ENCODE measurements at regions not wholly inside any gene's neighbourhood (a gene's known extent, or its start where the extent isn't known, plus 50 kb on each side); places are given as distances from the start of the nearest gene placed in this dataset.
"Not testable (repeated sequence)": the region's sequence is repeated elsewhere in the genome, so short reads cannot be mapped to it uniquely, and the experiment has no call there.

DNA sequence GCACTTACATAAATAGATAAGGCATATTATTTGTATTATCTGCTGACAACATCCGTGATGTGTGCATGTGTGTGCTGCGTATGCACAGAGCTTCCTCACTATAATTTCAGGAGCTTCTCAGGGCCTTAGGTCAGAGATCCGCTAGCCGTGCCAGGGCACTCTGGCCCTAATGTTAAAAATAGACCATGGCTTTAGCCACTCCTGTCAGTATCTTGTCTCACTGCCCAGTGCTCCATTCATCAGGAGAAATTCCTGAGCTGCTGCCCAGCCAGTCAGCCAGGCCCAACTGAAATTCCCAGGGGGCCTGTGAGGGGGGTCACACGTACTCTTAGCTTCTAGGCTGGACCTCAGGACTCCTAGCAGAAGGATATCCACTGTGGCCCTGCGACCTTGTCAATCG is 70.0 kb upstream of the ABHD2 start:
- H3K36me3 ChIP-seq = no peaks in the 10 kb centered on the region
- no peak for DNase-seq (ENCODE audit: extremely low spot score in 2 of 2)
- intact Hi-C loops (cut with DNase I) = loop anchor here (5.0 kb wide), 2 partner anchors 74 to 106 kb away; partner anchors contain the start of gene MFGE8

DNA sequence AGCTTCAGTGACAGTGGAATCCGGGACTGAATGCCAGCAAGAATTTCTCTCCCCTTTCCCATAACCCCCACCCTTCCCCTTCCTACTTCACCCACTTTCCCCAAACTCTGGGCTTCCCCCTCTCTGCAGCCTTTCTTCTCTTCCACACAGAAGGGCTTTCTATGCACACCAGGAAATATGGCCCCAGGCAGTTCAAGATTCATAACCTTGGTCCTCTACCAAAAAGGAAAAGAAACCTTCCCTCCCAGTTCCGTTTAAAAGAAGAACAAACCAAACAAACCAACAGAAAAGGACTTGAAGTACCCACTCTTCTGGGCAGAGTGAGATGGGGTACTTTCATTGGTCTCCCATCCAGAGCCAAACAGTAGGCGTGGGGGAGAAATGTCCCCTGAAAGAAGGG is 68.8 kb upstream of the ABHD2 start:
- peak overlapping the region; percentile 78 for H3K27ac ChIP-seq
- no peak for TF ChIP-seq POLR2AphosphoS5 (IDR thresholded peaks at IDR 0.05; ENCODE audit: insufficient read depth in 1 of 2, low read depth in 1 of 2)
- TF ChIP-seq, protein P1, sequence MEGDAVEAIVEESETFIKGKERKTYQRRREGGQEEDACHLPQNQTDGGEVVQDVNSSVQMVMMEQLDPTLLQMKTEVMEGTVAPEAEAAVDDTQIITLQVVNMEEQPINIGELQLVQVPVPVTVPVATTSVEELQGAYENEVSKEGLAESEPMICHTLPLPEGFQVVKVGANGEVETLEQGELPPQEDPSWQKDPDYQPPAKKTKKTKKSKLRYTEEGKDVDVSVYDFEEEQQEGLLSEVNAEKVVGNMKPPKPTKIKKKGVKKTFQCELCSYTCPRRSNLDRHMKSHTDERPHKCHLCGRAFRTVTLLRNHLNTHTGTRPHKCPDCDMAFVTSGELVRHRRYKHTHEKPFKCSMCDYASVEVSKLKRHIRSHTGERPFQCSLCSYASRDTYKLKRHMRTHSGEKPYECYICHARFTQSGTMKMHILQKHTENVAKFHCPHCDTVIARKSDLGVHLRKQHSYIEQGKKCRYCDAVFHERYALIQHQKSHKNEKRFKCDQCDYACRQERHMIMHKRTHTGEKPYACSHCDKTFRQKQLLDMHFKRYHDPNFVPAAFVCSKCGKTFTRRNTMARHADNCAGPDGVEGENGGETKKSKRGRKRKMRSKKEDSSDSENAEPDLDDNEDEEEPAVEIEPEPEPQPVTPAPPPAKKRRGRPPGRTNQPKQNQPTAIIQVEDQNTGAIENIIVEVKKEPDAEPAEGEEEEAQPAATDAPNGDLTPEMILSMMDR (IDR thresholded peaks at IDR 0.05) = no peak
- H3K9me3 ChIP-seq = no peaks in the 10 kb centered on the region
- DNase-seq (ENCODE audit: extremely low spot score in 2 of 2) = no peak
- intact Hi-C loops (cut with DNase I) = loop anchor here (5.0 kb wide), 2 partner anchors 73 to 107 kb away; partner anchors contain the start of gene MFGE8
- H3K27me3 ChIP-seq = no peaks in the 10 kb centered on the region
- peaks cover 48% of the 10 kb centered on the region for H3K4me1 ChIP-seq
- H3K4me3 ChIP-seq = no peak overlapping the region
- no peaks in the 10 kb centered on the region for H3K36me3 ChIP-seq

More for the DNA sequence above, 70.0 kb upstream of the ABHD2 start:
- Histone ChIP-seq H3K4me1 (peaks cover 48% of the 10 kb centered on the region), H3K27me3 (no peaks in the 10 kb centered on the region), H3K4me3 (peak overlapping the region in 1 of 2 donors; percentile 37), H3K27ac (peak overlapping the region; percentile 78), H3K9me3 (no peaks in the 10 kb centered on the region)
- TF ChIP-seq, protein P1 (IDR thresholded peaks at IDR 0.05) = no peak
- peak in 1 of 2 donors; percentile 59 for TF ChIP-seq POLR2AphosphoS5 (IDR thresholded peaks at IDR 0.05; ENCODE audit: insufficient read depth in 1 of 2, low read depth in 1 of 2)

DNA sequence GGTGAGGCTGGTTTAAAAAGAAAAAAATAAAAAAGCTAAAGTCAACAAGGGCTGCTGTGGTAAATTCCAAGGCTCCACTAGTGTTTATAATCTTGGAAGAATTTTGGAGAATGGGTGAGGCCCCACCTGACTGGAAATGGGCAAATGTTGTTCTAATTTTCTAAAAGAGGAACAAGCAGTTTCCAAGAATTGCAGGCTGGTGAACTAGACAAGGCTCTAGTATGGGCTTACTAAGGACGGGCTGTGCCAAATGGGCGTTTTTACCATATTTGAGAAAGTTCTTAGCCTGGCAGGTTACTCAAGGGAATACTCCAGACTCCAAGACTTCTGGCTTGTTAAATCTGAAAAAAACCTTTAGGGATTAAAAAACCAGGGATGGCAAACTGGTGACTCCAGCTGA is 67.0 kb upstream of the ABHD2 start:
- no peaks in the 10 kb centered on the region for H3K36me3 ChIP-seq
- peaks cover 46% of the 10 kb centered on the region for H3K4me1 ChIP-seq
- DNase-seq (ENCODE audit: extremely low spot score in 2 of 2) = no peak
- TF ChIP-seq POLR2AphosphoS5 (IDR thresholded peaks at IDR 0.05; ENCODE audit: insufficient read depth in 1 of 2, low read depth in 1 of 2) = peak in 1 of 2 donors; percentile 82
- no peak for TF ChIP-seq POLR2A (IDR thresholded peaks at IDR 0.05)
- H3K4me3 ChIP-seq = no peak overlapping the region
- intact Hi-C loops (cut with DNase I) = no loop called here
- H3K27me3 ChIP-seq = no peaks in the 10 kb centered on the region
- H3K9me3 ChIP-seq = no peaks in the 10 kb centered on the region
- H3K27ac ChIP-seq = peak overlapping the region; percentile 78

DNA sequence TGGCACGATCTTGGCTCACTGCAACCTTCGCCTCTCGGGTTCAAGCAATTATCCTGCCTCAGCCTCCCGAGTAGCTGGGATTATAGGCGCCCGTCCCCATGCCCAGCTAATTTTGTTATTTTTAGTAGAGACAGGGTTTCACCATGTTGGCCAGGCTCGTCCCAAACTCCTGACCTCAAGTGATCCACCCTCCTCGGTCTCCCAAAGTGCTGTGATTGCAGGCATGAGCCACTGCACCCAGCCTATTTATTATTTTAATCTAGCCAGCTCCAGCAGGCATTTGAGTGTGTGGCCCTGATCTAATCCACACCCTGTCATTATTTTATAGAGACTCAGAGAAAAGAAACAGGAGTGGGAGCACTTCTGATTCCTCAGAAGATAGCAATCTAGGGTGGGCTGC is 66.4 kb upstream of the ABHD2 start:
- H3K9me3 ChIP-seq; H3K27me3 ChIP-seq; H3K36me3 ChIP-seq; intact Hi-C loops (cut with DNase I); DNase-seq (ENCODE audit: extremely low spot score in 2 of 2); H3K4me3 ChIP-seq: not testable (repeated sequence)
- Histone ChIP-seq H3K27ac (peak overlapping the region; percentile 62), H3K4me1 (peaks cover 39% of the 10 kb centered on the region)

DNA sequence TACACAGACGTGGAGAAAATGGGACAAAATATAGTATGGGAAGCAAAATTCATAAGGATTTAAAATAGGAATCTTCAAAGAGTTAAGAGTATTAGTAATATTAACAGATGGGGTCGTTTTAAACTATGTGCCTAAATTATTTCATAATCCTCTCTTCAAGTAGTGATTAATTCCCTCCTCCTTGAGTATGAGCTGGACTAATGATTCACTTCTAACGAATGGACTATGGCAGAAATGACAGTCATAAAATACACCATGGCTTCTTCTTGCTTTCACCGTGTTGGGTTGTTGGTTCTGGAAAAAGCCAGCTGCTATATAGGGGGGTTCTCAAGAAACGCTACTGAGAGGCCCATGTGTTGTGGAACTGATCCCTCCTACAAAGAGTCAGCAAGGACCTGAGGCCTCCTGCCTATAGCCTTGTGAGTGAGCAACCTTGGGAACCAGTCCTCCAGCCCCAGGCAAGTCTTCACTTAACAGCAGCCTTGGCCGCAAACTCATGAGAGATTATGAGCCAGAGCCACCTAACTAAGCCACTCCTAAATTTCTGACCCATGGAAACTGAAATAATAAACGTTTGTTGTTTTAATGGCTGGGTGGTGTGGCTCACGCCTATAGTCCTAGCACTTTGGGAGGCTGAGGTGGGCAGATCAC is 64.8 kb upstream of the ABHD2 start:
- Histone ChIP-seq H3K9me3 (no peaks in the 10 kb centered on the region), H3K27ac (no peak overlapping the region), H3K4me3 (no peak overlapping the region), H3K36me3 (no peaks in the 10 kb centered on the region), H3K4me1 (peaks cover 24% of the 10 kb centered on the region), H3K27me3 (no peaks in the 10 kb centered on the region)
- no peak for DNase-seq (ENCODE audit: extremely low spot score in 2 of 2)
- no peak for TF ChIP-seq POLR2A (IDR thresholded peaks at IDR 0.05)
- peak in 1 of 2 donors; percentile 17 for TF ChIP-seq POLR2AphosphoS5 (IDR thresholded peaks at IDR 0.05; ENCODE audit: insufficient read depth in 1 of 2, low read depth in 1 of 2)
- intact Hi-C loops (cut with DNase I) = no loop called here

DNA sequence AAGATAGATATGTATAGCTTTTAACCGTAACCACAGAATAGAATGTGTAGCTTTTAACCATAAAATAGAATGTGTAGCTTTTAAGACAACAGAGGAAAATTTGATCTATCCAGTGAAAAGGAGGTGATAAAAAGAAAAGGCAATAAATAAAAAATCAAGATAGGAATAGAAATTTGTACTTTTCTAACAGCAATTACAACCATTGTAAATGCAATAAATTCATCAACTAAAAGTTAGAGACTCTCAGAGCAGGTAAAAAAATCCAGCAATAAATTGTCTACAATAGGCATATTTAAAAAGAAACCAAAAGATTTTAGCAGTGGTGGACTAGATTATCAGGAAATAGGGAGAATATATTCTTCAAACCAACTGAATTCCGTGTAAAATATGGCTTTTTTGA is 63.8 kb upstream of the ABHD2 start:
- H3K9me3 ChIP-seq = no peaks in the 10 kb centered on the region
- H3K4me1 ChIP-seq = peaks cover 14% of the 10 kb centered on the region
- no peak overlapping the region for H3K4me3 ChIP-seq
- H3K27ac ChIP-seq = no peak overlapping the region
- H3K36me3 ChIP-seq = no peaks in the 10 kb centered on the region
- no peak for DNase-seq (ENCODE audit: extremely low spot score in 2 of 2)
- TF ChIP-seq POLR2AphosphoS5 (IDR thresholded peaks at IDR 0.05; ENCODE audit: insufficient read depth in 1 of 2, low read depth in 1 of 2) = no peak
- H3K27me3 ChIP-seq = no peaks in the 10 kb centered on the region
- intact Hi-C loops (cut with DNase I) = no loop called here

DNA sequence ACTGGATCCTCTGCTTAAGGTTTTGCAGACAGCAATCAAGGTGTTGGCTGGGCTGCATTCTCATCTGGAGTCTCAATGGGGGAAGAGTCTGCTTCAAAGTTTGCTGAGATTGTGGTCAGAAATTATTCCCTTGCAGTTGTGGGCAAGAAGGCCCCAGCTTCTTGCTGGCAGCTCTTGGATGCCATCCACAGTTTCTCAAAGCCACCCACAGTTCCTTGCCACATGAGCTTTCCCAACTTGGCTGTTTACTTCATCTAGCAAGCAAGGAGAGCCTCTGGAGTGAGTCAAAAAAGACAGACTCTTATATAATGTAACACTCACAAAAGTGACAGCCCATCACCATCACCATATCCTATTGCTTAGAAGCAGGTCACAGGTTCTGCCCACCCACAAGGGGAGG is 62.1 kb upstream of the ABHD2 start:
- intact Hi-C loops (cut with DNase I) = no loop called here
- Histone ChIP-seq H3K9me3 (no peaks in the 10 kb centered on the region), H3K4me3 (no peak overlapping the region), H3K27ac (no peak overlapping the region), H3K36me3 (no peaks in the 10 kb centered on the region), H3K4me1 (no peaks in the 10 kb centered on the region), H3K27me3 (no peaks in the 10 kb centered on the region)
- TF ChIP-seq POLR2AphosphoS5 (IDR thresholded peaks at IDR 0.05; ENCODE audit: insufficient read depth in 1 of 2, low read depth in 1 of 2) (no peak), POLR2A (IDR thresholded peaks at IDR 0.05) (no peak)
- TF ChIP-seq, protein P1 (IDR thresholded peaks at IDR 0.05) = no peak
- no peak for DNase-seq (ENCODE audit: extremely low spot score in 2 of 2)
